HG02970 (cell line): ENCODE measurements at regions not wholly inside any gene's neighbourhood (a gene's known extent, or its start where the extent isn't known, plus 50 kb on each side); places are given as distances from the start of the nearest gene placed in this dataset.
"Not testable (repeated sequence)": the region's sequence is repeated elsewhere in the genome, so short reads cannot be mapped to it uniquely, and the experiment has no call there.

Experiments used
- ATAC-seq: cut with Tn5 transposase; IDR thresholded peaks from one replicate; pipeline ENCODE4 v1.9.1; 2021; ENCODE audit warnings: mild to moderate bottlenecking, moderate library complexity, moderate number of reproducible peaks; ENCODE audit not compliant: unreplicated experiment, low FRiP score

- ATAC-seq = not testable (repeated sequence)
Measured at GRCh38 chr13:27363637-27364036, 60.8 kb upstream of the GTF3A start.

DNA sequence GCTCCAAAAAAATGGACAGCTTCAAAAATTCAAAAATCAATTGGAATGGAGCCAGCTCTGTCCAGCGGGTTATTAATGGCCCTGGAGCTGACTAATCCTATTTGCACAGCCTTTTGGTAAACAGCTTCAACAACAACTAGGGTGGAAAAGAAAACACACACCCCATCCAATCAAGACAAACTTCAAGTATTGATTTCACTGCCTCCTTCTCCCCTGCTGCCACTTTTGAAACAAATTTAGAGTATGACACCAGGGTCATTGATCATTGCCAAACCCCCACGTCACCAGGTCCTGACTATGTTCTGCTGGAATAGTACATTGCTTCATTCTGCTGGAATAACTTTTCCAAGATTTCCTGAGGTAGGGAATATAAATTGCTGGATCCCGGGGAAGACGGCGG is 56.8 kb upstream of the GTF3A start:
- ATAC-seq = no peak

DNA sequence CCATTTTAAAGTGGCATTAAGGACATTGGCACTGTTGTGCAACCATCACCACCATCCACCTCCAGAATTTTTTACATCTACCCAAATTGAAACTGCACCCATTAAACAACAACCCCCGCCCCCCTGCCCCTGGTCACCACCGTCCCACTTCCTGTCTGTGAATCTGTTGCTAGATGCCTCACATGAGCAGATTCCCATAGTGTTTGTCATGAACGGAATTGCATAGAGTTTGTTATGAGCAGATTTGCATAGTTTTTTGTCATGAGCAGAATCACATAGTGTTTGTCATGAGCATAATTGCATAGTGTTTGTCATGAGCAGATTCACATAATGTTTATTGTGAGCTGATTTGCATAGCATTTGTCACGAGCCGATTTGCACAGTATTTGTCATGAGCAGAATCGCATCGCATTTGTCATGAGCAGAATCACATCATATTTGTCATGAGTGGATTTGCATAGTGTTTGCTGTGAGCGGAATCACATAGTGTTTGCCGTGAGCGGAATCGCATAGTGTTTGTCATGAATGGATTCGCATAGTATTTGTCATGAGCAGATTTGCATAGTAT is 54.0 kb upstream of the GTF3A start:
- no peak for ATAC-seq

DNA sequence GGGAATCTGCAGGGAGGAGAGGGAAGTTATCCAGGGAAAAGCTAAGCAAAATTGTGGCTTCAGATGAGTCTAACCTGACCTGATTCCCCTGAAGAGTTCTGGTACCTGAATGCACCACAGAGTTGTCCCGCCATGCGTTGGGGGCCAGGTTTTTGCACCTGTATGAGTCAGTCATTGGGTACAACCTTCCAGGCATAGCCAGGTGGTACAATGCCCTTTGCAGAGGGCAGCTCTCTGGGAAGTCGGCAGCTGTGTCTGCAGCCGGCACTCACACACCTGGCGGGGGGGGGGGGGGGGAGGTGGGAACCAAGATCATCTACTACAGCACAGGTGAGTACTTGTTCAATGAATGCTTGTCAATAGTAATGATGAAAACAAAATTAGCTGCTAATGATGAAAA is 52.5 kb upstream of the GTF3A start:
- ATAC-seq = no peak

DNA sequence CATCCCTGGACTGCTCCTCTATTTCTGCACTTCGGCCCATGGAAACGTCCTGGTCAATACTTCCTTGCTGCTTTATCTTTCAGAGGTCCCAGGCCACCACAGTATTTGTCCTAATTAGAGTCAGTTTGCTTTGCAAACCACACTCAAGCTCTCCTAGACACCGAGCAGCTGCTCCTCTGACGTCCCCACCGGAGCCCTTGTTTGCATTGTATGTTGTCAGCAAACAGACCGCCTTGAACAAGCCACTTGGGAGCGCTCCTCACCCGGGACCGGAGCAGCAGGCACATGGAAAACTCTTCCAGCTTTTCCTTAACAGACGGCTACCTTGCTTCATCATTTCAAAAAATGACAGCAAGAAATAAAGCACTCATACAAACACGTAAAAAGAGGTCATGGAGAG is 51.5 kb upstream of the GTF3A start:
- no peak for ATAC-seq

DNA sequence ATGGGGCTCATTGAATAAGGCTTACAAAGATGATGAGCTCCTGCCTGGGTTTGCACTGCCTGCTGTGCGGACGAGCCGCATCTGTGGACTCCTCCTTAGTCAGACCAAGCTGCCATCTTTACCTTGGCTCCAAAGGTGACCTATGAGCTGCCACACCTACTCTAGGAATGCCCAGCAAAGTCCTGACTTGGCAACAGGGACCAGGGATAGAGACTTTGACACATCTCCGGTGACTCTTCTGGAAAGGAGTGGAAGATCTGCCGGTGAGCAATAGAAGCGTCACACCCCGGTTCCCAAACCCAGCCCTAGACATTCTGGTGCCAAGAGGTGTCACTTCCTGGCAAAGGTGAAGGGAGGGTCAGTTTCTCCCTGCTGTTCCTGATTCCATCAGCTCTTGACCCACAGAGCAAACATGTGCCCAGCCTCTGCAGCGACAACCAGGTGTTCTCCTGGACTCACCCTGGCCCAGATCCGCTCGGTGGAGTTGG is 50.2 kb upstream of the GTF3A start:
- no peak for ATAC-seq
